Trophoblast cell (in vitro differentiated cells and primary cell): ENCODE measurements at regions not wholly inside any gene's neighbourhood (a gene's known extent, or its start where the extent isn't known, plus 50 kb on each side); places are given as distances from the start of the nearest gene placed in this dataset.

Experiments
- DNase-seq, 2 donors: peaks; one replicate each; pipeline ENCODE4 v3.0.0-alpha.2; 2016
- H2AFZ ChIP-seq: 2 replicates; pipeline ENCODE4 v1.6.1; 2013; ENCODE audit warnings: low read length, moderate library complexity, mild to moderate bottlenecking; ENCODE audit not compliant: insufficient read depth, poor library complexity
- H2AK5ac ChIP-seq: 2 replicates; pipeline ENCODE4 v1.6.1; 2013; ENCODE audit warnings: mild to moderate bottlenecking, low read length
- H2BK120ac ChIP-seq: 2 replicates; pipeline ENCODE4 v1.6.1; 2013; ENCODE audit warnings: low read length, mild to moderate bottlenecking, moderate library complexity; ENCODE audit not compliant: insufficient read depth, poor library complexity
- H2BK12ac ChIP-seq: 2 replicates; pipeline ENCODE4 v1.6.1; 2013; ENCODE audit warnings: mild to moderate bottlenecking, low read length, moderate library complexity
- H2BK5ac ChIP-seq: 2 replicates; pipeline ENCODE4 v1.6.1; 2013; ENCODE audit warnings: low read length, low read depth, moderate library complexity, mild to moderate bottlenecking; ENCODE audit not compliant: poor library complexity
- H3K14ac ChIP-seq: 2 replicates; pipeline ENCODE4 v1.6.1; 2013; ENCODE audit warnings: mild to moderate bottlenecking, low read length
- H3K18ac ChIP-seq: 2 replicates; pipeline ENCODE4 v1.6.1; 2013; ENCODE audit warnings: mild to moderate bottlenecking, low read length
- H3K23ac ChIP-seq: 2 replicates; pipeline ENCODE4 v1.6.1; 2013; ENCODE audit warnings: low read length
- H3K27ac ChIP-seq: 2 replicates; pipeline ENCODE4 v1.5.1; 2013; ENCODE audit warnings: low read depth, mild to moderate bottlenecking, inconsistent platforms, low read length, moderate library complexity
- H3K27me3 ChIP-seq: 2 replicates; pipeline ENCODE4 v1.6.1; 2013; ENCODE audit warnings: inconsistent platforms, mild to moderate bottlenecking, low read length, moderate library complexity; ENCODE audit not compliant: insufficient read depth
- H3K36me3 ChIP-seq, 2 experiments: 1 replicate in 1 of 2; 2 replicates in 1 of 2; pipeline ENCODE4 v1.6.1; 2013; ENCODE audit warnings: low read length in 2 of 2, mild to moderate bottlenecking in 2 of 2, moderate library complexity in 1 of 2; ENCODE audit not compliant: insufficient read depth in 2 of 2, control insufficient read depth in 1 of 2
- H3K4ac ChIP-seq: 2 replicates; pipeline ENCODE4 v1.6.1; 2013; ENCODE audit warnings: low read depth, mild to moderate bottlenecking, low read length, moderate library complexity
- H3K4me1 ChIP-seq, 2 experiments: 1 replicate in 1 of 2; 2 replicates in 1 of 2; pipeline ENCODE4 v1.6.1; 2013; ENCODE audit warnings: low read length in 2 of 2, mild to moderate bottlenecking in 2 of 2, moderate library complexity in 1 of 2; ENCODE audit not compliant: insufficient read depth in 2 of 2, control insufficient read depth in 1 of 2
- H3K4me2 ChIP-seq: 2 replicates; pipeline ENCODE4 v1.6.1; 2013; ENCODE audit warnings: inconsistent platforms, mild to moderate bottlenecking, low read length, moderate library complexity
- H3K4me3 ChIP-seq: 2 replicates; pipeline ENCODE4 v1.5.1; 2013; ENCODE audit warnings: mild to moderate bottlenecking, low read depth, low read length, inconsistent platforms
- H3K79me1 ChIP-seq: one replicate; pipeline ENCODE4 v1.6.1; 2013; ENCODE audit warnings: low read length
- H3K79me2 ChIP-seq: 2 replicates; pipeline ENCODE4 v1.6.1; 2013; ENCODE audit warnings: low read length, mild to moderate bottlenecking; ENCODE audit not compliant: control insufficient read depth, insufficient read depth, poor library complexity
- H3K9ac ChIP-seq: 2 replicates; pipeline ENCODE4 v1.6.1; 2013; ENCODE audit warnings: mild to moderate bottlenecking, low read length
- H3K9me3 ChIP-seq: 2 replicates; pipeline ENCODE4 v1.6.1; 2013; ENCODE audit warnings: low read depth, mild to moderate bottlenecking, control low read depth, inconsistent platforms, low read length; ENCODE audit not compliant: insufficient read depth
- H4K12ac ChIP-seq: 2 replicates; pipeline ENCODE4 v1.6.1; 2013; ENCODE audit warnings: low read depth, mild to moderate bottlenecking, low read length, moderate library complexity
- H4K8ac ChIP-seq: 2 replicates; pipeline ENCODE4 v1.6.1; 2013; ENCODE audit warnings: low read depth, mild to moderate bottlenecking, low read length, moderate library complexity
- H4K91ac ChIP-seq: one replicate; pipeline ENCODE4 v1.6.1; 2013; ENCODE audit warnings: low read depth, mild to moderate bottlenecking, low read length, moderate library complexity
- WGBS: extraction: QIAGEN DNeasy Blood & Tissue Kit; methylation state at CpG from one replicate; pipeline ENCODE4 v1.1.7; 2013; ENCODE audit warnings: missing lambda C conversion rate; ENCODE audit not compliant: insufficient read length, insufficient coverage; ENCODE audit errors: extremely low coverage; 5-methylcytosine and 5-hydroxymethylcytosine counted together

- Histone ChIP-seq H3K9ac (no peak overlapping the region), H3K79me2 (no peaks in the 10 kb centered on the region), H3K27ac (no peak overlapping the region), H2BK120ac (no peak overlapping the region), H3K27me3 (no peaks in the 10 kb centered on the region), H3K9me3 (no peaks in the 10 kb centered on the region), H3K79me1 (no peaks in the 10 kb centered on the region), H2BK5ac (no peak overlapping the region), H3K4me2 (no peak overlapping the region), H4K8ac (no peak overlapping the region), H4K91ac (no peak overlapping the region), H3K18ac (no peak overlapping the region), H3K14ac (no peak overlapping the region), H2AK5ac (no peak overlapping the region), H2BK12ac (no peak overlapping the region), H3K4me1 (peaks cover 4 to 9% of the 10 kb centered on the region in 2 experiments), H2AFZ (no peak overlapping the region), H3K23ac (no peak overlapping the region), H3K4ac (no peak overlapping the region), H4K12ac (no peak overlapping the region), H3K4me3 (no peak overlapping the region), H3K36me3 (no peaks in the 10 kb centered on the region)
- no CpG with 5 or more reads among the region's 8 CpGs for WGBS
- no peak for DNase-seq
Measured at GRCh38 chr22:27575348-27575747, 226.2 kb downstream of the MN1 start.

GRCh38 chr22:27576413-27576812 is 225.1 kb downstream of the MN1 start:
- Histone ChIP-seq H3K79me1 (no peaks in the 10 kb centered on the region), H3K4me2 (no peak overlapping the region), H4K8ac (no peak overlapping the region)

GRCh38 chr22:27576815-27577573 is 224.6 kb downstream of the MN1 start:
- no peak overlapping the region for H3K23ac ChIP-seq
- H3K9me3 ChIP-seq: no peaks in the 10 kb centered on the region

More at GRCh38 chr22:27576413-27576812, 225.1 kb downstream of the MN1 start:
- Histone ChIP-seq H2BK120ac (no peak overlapping the region), H3K27ac (no peak overlapping the region), H3K4me3 (no peak overlapping the region), H3K14ac (no peak overlapping the region), H2AFZ (no peak overlapping the region), H3K79me2 (no peaks in the 10 kb centered on the region), H2BK5ac (no peak overlapping the region), H3K18ac (no peak overlapping the region), H2AK5ac (no peak overlapping the region), H4K12ac (no peak overlapping the region), H3K4ac (no peak overlapping the region), H3K9me3 (no peaks in the 10 kb centered on the region), H3K9ac (no peak overlapping the region), H2BK12ac (no peak overlapping the region), H3K36me3 (no peaks in the 10 kb centered on the region), H3K27me3 (no peaks in the 10 kb centered on the region), H3K23ac (no peak overlapping the region), H3K4me1 (peaks cover 4 to 9% of the 10 kb centered on the region in 2 experiments), H4K91ac (no peak overlapping the region)
- DNase-seq: no peak
- no CpG with 5 or more reads among the region's 9 CpGs for WGBS

GRCh38 chr22:27577574-27577969 is 224.0 kb downstream of the MN1 start:
- DNase-seq: no peak
- Histone ChIP-seq H2AK5ac (no peak overlapping the region), H4K91ac (no peak overlapping the region), H3K4ac (no peak overlapping the region), H3K23ac (no peak overlapping the region), H3K18ac (no peak overlapping the region), H2AFZ (no peak overlapping the region), H3K4me1 (peaks cover 4 to 9% of the 10 kb centered on the region in 2 experiments), H3K9me3 (no peaks in the 10 kb centered on the region), H3K4me2 (no peak overlapping the region), H4K8ac (no peak overlapping the region), H3K4me3 (no peak overlapping the region), H3K79me2 (no peaks in the 10 kb centered on the region), H3K14ac (no peak overlapping the region), H3K27me3 (no peaks in the 10 kb centered on the region), H2BK120ac (no peak overlapping the region), H3K9ac (no peak overlapping the region), H3K79me1 (no peaks in the 10 kb centered on the region), H4K12ac (no peak overlapping the region), H3K27ac (no peak overlapping the region), H2BK5ac (no peak overlapping the region), H2BK12ac (no peak overlapping the region), H3K36me3 (no peaks in the 10 kb centered on the region)
- no CpG with 5 or more reads among the region's 12 CpGs for WGBS

More at GRCh38 chr22:27576815-27577573, 224.6 kb downstream of the MN1 start:
- no peaks in the 10 kb centered on the region for H3K27me3 ChIP-seq
- no peak overlapping the region for H3K4me2 ChIP-seq
- H2BK5ac ChIP-seq: no peak overlapping the region
- H3K4me3 ChIP-seq: no peak overlapping the region
- H2BK120ac ChIP-seq: no peak overlapping the region
- H3K36me3 ChIP-seq: no peaks in the 10 kb centered on the region
- H3K79me2 ChIP-seq: no peaks in the 10 kb centered on the region
- no peak overlapping the region for H3K9ac ChIP-seq
- no peak overlapping the region for H3K14ac ChIP-seq
- no CpG with 5 or more reads among the region's 20 CpGs for WGBS
- H2AK5ac ChIP-seq: no peak overlapping the region
- H3K4ac ChIP-seq: no peak overlapping the region
- H3K79me1 ChIP-seq: no peaks in the 10 kb centered on the region
- DNase-seq: no peak
- no peak overlapping the region for H2AFZ ChIP-seq
- no peak overlapping the region for H2BK12ac ChIP-seq
- peak overlapping the region; percentile 2 for H3K27ac ChIP-seq
- H4K91ac ChIP-seq: no peak overlapping the region
- H4K12ac ChIP-seq: no peak overlapping the region
- peaks cover 4 to 9% of the 10 kb centered on the region in 2 experiments for H3K4me1 ChIP-seq
- no peak overlapping the region for H3K18ac ChIP-seq
- no peak overlapping the region for H4K8ac ChIP-seq
